Natural killer cell (primary cell): ENCODE measurements at regions not wholly inside any gene's neighbourhood (a gene's known extent, or its start where the extent isn't known, plus 50 kb on each side); places are given as distances from the start of the nearest gene placed in this dataset.

Experiments used
- ATAC-seq, 3 donors: fragments of 150-1000 bp in 2 of 3; fragments of 200-7000 bp in 1 of 3; cut with Tn5 transposase; 1 replicate in 1 of 3; 2 replicates in 2 of 3; pipeline ENCODE4 v1.10.0; 2021; ENCODE audit warnings: mild to moderate bottlenecking in 2 of 3, moderate library complexity in 2 of 3
- DNase-seq, 2 donors: peaks; one replicate each; pipeline versions ENCODE4 v3.0.0 to v3.0.0-alpha.2; 2013 to 2021; ENCODE audit warnings: mixed read lengths in 1 of 2
- H3K27ac ChIP-seq: one replicate; pipeline ENCODE4 v1.5.1; 2013; ENCODE audit warnings: mild to moderate bottlenecking, low read length
- H3K27me3 ChIP-seq: one replicate; pipeline ENCODE4 v1.6.1; 2013; ENCODE audit warnings: low read length; ENCODE audit not compliant: control insufficient read depth, insufficient read depth
- H3K36me3 ChIP-seq: one replicate; pipeline ENCODE4 v1.6.1; 2013; ENCODE audit warnings: low read length; ENCODE audit not compliant: control insufficient read depth, insufficient read depth
- H3K4me1 ChIP-seq: one replicate; pipeline ENCODE4 v1.6.1; 2013; ENCODE audit warnings: low read length; ENCODE audit not compliant: control insufficient read depth, insufficient read depth
- H3K4me3 ChIP-seq: one replicate; pipeline ENCODE4 v1.5.1; 2013; ENCODE audit warnings: low read length
- H3K9me3 ChIP-seq: one replicate; pipeline ENCODE4 v1.6.1; 2013; ENCODE audit warnings: low read length; ENCODE audit not compliant: control insufficient read depth, insufficient read depth
- H3K27ac Mint-ChIP-seq, 2 donors: one replicate each; pipeline ENCODE4 v1.8.0; 2022; ENCODE audit warnings: mild to moderate bottlenecking in 2 of 2, mixed read lengths in 2 of 2, moderate library complexity in 1 of 2
- H3K27me3 Mint-ChIP-seq, 2 donors: one replicate each; pipeline ENCODE4 v1.8.0; 2022; ENCODE audit warnings: low read depth in 2 of 2, mixed read lengths in 2 of 2
- H3K36me3 Mint-ChIP-seq: one replicate; pipeline ENCODE4 v1.8.0; 2022; ENCODE audit warnings: mixed read lengths
- H3K4me1 Mint-ChIP-seq, 2 donors: one replicate each; pipeline ENCODE4 v1.8.0; 2022; ENCODE audit warnings: mixed read lengths in 2 of 2
- H3K4me3 Mint-ChIP-seq: one replicate; pipeline ENCODE4 v1.8.0; 2022; ENCODE audit warnings: mild to moderate bottlenecking, moderate library complexity, mixed read lengths
- H3K9me3 Mint-ChIP-seq, 2 donors: one replicate each; pipeline ENCODE4 v1.8.0; 2022; ENCODE audit warnings: mixed read lengths in 2 of 2
- CTCF ChIP-seq: fragments of 200-600 bp; IDR thresholded peaks from one replicate; pipeline ENCODE4 v1.8.0; 2022; ENCODE audit warnings: antibody characterized with exemption
- WGBS: methylation state at CpG from one replicate; pipeline ENCODE4 v1.1.7; 2013; ENCODE audit warnings: missing lambda C conversion rate; ENCODE audit not compliant: insufficient coverage; 5-methylcytosine and 5-hydroxymethylcytosine counted together
- intact Hi-C: fragments of 100-400 bp; cut with micrococcal nuclease; formaldehyde crosslinking; loops from one replicate; pipeline ENCODE4 v1.14.2; 2022

- Mint-ChIP-seq H3K27me3 (no peaks in the 10 kb centered on the region), H3K36me3 (no peaks in the 10 kb centered on the region), H3K4me1 (no peaks in the 10 kb centered on the region), H3K4me3 (no peak overlapping the region), H3K27ac (no peak overlapping the region), H3K9me3 (no peaks in the 10 kb centered on the region)
- Histone ChIP-seq H3K36me3 (no peaks in the 10 kb centered on the region), H3K4me1 (no peaks in the 10 kb centered on the region), H3K9me3 (no peaks in the 10 kb centered on the region), H3K27me3 (no peaks in the 10 kb centered on the region), H3K4me3 (no peak overlapping the region), H3K27ac (no peak overlapping the region)
- ATAC-seq (no peak), DNase-seq (no peak)
- TF ChIP-seq CTCF: no peak
- intact Hi-C loops: no loop called here
Measured at GRCh38 chrY:7815921-7816320, 904.4 kb upstream of the AMELY start.

- no peaks in the 10 kb centered on the region for H3K4me1 ChIP-seq
- no peak overlapping the region for H3K27ac ChIP-seq
- Mint-ChIP-seq H3K36me3 (no peaks in the 10 kb centered on the region), H3K27ac (no peak overlapping the region), H3K27me3 (no peaks in the 10 kb centered on the region), H3K4me3 (no peak overlapping the region), H3K9me3 (no peaks in the 10 kb centered on the region), H3K4me1 (no peaks in the 10 kb centered on the region)
- intact Hi-C loops: no loop called here
- H3K27me3 ChIP-seq: no peaks in the 10 kb centered on the region
- no peak for TF ChIP-seq CTCF
- DNase-seq: no peak
- H3K4me3 ChIP-seq: no peak overlapping the region
- no peak for ATAC-seq
- no peaks in the 10 kb centered on the region for H3K9me3 ChIP-seq
- no peaks in the 10 kb centered on the region for H3K36me3 ChIP-seq
- WGBS: no CpG with 5 or more reads among the region's 1 CpG
Measured at GRCh38 chrY:7815285-7815684, 903.7 kb upstream of the AMELY start.

GRCh38 chrY:7814361-7814760 lies 902.8 kb upstream of the AMELY start:
- DNase-seq (no peak), ATAC-seq (no peak)
- H3K27me3 Mint-ChIP-seq: no peaks in the 10 kb centered on the region
- no peak overlapping the region for H3K4me3 Mint-ChIP-seq
- TF ChIP-seq CTCF: no peak
- H3K9me3 ChIP-seq: no peaks in the 10 kb centered on the region
- H3K27ac ChIP-seq: no peak overlapping the region
- no peaks in the 10 kb centered on the region for H3K4me1 ChIP-seq
- H3K27me3 ChIP-seq: no peaks in the 10 kb centered on the region
- intact Hi-C loops: no loop called here
- no peak overlapping the region for H3K27ac Mint-ChIP-seq
- H3K36me3 ChIP-seq: no peaks in the 10 kb centered on the region
- H3K4me1 Mint-ChIP-seq: no peaks in the 10 kb centered on the region
- no peak overlapping the region for H3K4me3 ChIP-seq
- H3K9me3 Mint-ChIP-seq: no peaks in the 10 kb centered on the region
- no peaks in the 10 kb centered on the region for H3K36me3 Mint-ChIP-seq

GRCh38 chrY:7810359-7810758 lies 898.8 kb upstream of the AMELY start:
- H3K9me3 ChIP-seq: no peaks in the 10 kb centered on the region
- H3K4me3 ChIP-seq: no peak overlapping the region
- Mint-ChIP-seq H3K36me3 (no peaks in the 10 kb centered on the region), H3K27ac (no peak overlapping the region), H3K4me3 (no peak overlapping the region), H3K4me1 (no peaks in the 10 kb centered on the region), H3K9me3 (no peaks in the 10 kb centered on the region), H3K27me3 (no peaks in the 10 kb centered on the region)
- no peak for DNase-seq
- no CpG with 5 or more reads among the region's 1 CpG for WGBS
- no peak for TF ChIP-seq CTCF
- no peaks in the 10 kb centered on the region for H3K36me3 ChIP-seq
- intact Hi-C loops: no loop called here
- no peaks in the 10 kb centered on the region for H3K27me3 ChIP-seq
- no peak overlapping the region for H3K27ac ChIP-seq
- no peaks in the 10 kb centered on the region for H3K4me1 ChIP-seq
- no peak for ATAC-seq
